ENCODE measurements at regions not wholly inside any gene's neighbourhood (a gene's known extent, or its start where the extent isn't known, plus 50 kb on each side); places are given as distances from the start of the nearest gene placed in this dataset.

GRCh38 chr2:108115868-108116267 is 123.9 kb upstream of the SULT1C3 start:
- TF ChIP-seq POLR2AphosphoS5 (IDR thresholded peaks at IDR 0.05): no peak
- TF ChIP-seq CTCF (IDR thresholded peaks at IDR 0.05): no peak
- no peak for TF ChIP-seq POLR2A (IDR thresholded peaks at IDR 0.05)
